ENCODE measurements at regions not wholly inside any gene's neighbourhood (a gene's known extent, or its start where the extent isn't known, plus 50 kb on each side); places are given as distances from the start of the nearest gene placed in this dataset.

- Histone ChIP-seq H3K36me3 (ENCODE audit: control insufficient read depth, insufficient read depth, low read length) (no peaks in the 10 kb centered on the region), H3K4me1 (ENCODE audit: control insufficient read depth, insufficient read depth, low read length) (no peaks in the 10 kb centered on the region), H3K27me3 (ENCODE audit: control insufficient read depth, insufficient read depth, low read length) (no peaks in the 10 kb centered on the region), H3K27ac (ENCODE audit: low read length) (no peak overlapping the region), H3K9me3 (ENCODE audit: control insufficient read depth, insufficient read depth, low read depth, low read length) (no peaks in the 10 kb centered on the region), H3K4me3 (ENCODE audit: low read depth in 2 of 2, low read length in 2 of 2) (no peak overlapping the region)
- in situ Hi-C loops (cut with HindIII; ENCODE audit: low pct_unique_long_range_greater_than_20kb, low sequenced_read_pairs) (no loop called here), intact Hi-C loops (cut with micrococcal nuclease; ENCODE audit: unreplicated experiment) (no loop called here)
- TF ChIP-seq, protein P1, sequence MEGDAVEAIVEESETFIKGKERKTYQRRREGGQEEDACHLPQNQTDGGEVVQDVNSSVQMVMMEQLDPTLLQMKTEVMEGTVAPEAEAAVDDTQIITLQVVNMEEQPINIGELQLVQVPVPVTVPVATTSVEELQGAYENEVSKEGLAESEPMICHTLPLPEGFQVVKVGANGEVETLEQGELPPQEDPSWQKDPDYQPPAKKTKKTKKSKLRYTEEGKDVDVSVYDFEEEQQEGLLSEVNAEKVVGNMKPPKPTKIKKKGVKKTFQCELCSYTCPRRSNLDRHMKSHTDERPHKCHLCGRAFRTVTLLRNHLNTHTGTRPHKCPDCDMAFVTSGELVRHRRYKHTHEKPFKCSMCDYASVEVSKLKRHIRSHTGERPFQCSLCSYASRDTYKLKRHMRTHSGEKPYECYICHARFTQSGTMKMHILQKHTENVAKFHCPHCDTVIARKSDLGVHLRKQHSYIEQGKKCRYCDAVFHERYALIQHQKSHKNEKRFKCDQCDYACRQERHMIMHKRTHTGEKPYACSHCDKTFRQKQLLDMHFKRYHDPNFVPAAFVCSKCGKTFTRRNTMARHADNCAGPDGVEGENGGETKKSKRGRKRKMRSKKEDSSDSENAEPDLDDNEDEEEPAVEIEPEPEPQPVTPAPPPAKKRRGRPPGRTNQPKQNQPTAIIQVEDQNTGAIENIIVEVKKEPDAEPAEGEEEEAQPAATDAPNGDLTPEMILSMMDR (IDR thresholded peaks at IDR 0.05): no peak
- TF ChIP-seq REST (IDR thresholded peaks at IDR 0.05; ENCODE audit: insufficient read depth in 1 of 2, low read depth in 2 of 2, low read length in 1 of 2) (no peak), POLR2AphosphoS5 (IDR thresholded peaks at IDR 0.05; ENCODE audit: low read depth, low read length) (no peak), SIN3A (IDR thresholded peaks at IDR 0.05; ENCODE audit: borderline replicate concordance, insufficient read depth, low read depth, low read length) (no peak)
- ATAC-seq (no peak), DNase-seq (ENCODE audit: low read depth, low spot score) (no peak)
- CTCF ChIA-PET: no interaction called here
- POLR2A ChIA-PET: no interaction called here
- no TSS peak for BruUV-seq (replicated peaks)
Observed at GRCh38 chr5:57665146-57665936, 182.7 kb upstream of the ACTBL2 start.

- Histone ChIP-seq H3K27me3 (ENCODE audit: control insufficient read depth, insufficient read depth, low read length) (no peaks in the 10 kb centered on the region), H3K4me3 (ENCODE audit: low read depth in 2 of 2, low read length in 2 of 2) (no peak overlapping the region), H3K4me1 (ENCODE audit: control insufficient read depth, insufficient read depth, low read length) (no peaks in the 10 kb centered on the region), H3K36me3 (ENCODE audit: control insufficient read depth, insufficient read depth, low read length) (no peaks in the 10 kb centered on the region), H3K9me3 (ENCODE audit: control insufficient read depth, insufficient read depth, low read depth, low read length) (no peaks in the 10 kb centered on the region), H3K27ac (ENCODE audit: low read length) (no peak overlapping the region)
- BruUV-seq (replicated peaks): no TSS peak
- POLR2A ChIA-PET: no interaction called here
- CTCF ChIA-PET: no interaction called here
- in situ Hi-C loops (cut with HindIII; ENCODE audit: low pct_unique_long_range_greater_than_20kb, low sequenced_read_pairs) (no loop called here), intact Hi-C loops (cut with micrococcal nuclease; ENCODE audit: unreplicated experiment) (no loop called here)
- DNase-seq (ENCODE audit: low read depth, low spot score): no peak
- TF ChIP-seq REST (IDR thresholded peaks at IDR 0.05; ENCODE audit: insufficient read depth in 1 of 2, low read depth in 2 of 2, low read length in 1 of 2) (no peak), POLR2AphosphoS5 (IDR thresholded peaks at IDR 0.05; ENCODE audit: low read depth, low read length) (no peak), TCF7L2 (IDR thresholded peaks at IDR 0.05; ENCODE audit: low read depth, low read length) (no peak), SIN3A (IDR thresholded peaks at IDR 0.05; ENCODE audit: borderline replicate concordance, insufficient read depth, low read depth, low read length) (no peak)
- TF ChIP-seq, protein P1 (IDR thresholded peaks at IDR 0.05): no peak
- no peak for ATAC-seq
Observed at GRCh38 chr5:57664700-57665099, 182.1 kb upstream of the ACTBL2 start.

All from Panc1 (cell line).